Small intestine (tissue), 7 donors: ENCODE measurements at regions not wholly inside any gene's neighbourhood (a gene's known extent, or its start where the extent isn't known, plus 50 kb on each side); places are given as distances from the start of the nearest gene placed in this dataset.

Experiments
- DNase-seq, 2 donors: peaks; one replicate each; pipeline versions ENCODE4 v3.0.0 to v3.0.0-alpha.2; 2013
- FAIRE-seq: peaks from 2 replicates; lab custom pipeline; 2012; peaks lifted over from hg19 to GRCh38; lab: Jason Lieb, UNC
- H3K27ac ChIP-seq, 3 donors: one replicate each; pipeline ENCODE4 v1.5.1; 2013; ENCODE audit warnings: low read length in 2 of 3, mild to moderate bottlenecking in 2 of 3, control low read depth in 1 of 3, inconsistent platforms in 1 of 3, low read depth in 1 of 3, moderate library complexity in 1 of 3
- H3K27me3 ChIP-seq, 3 donors: one replicate each; pipeline ENCODE4 v1.6.1; 2013; ENCODE audit warnings: low read length in 3 of 3, inconsistent platforms in 1 of 3; ENCODE audit not compliant: control insufficient read depth in 3 of 3, insufficient read depth in 3 of 3
- H3K36me3 ChIP-seq, 3 donors: one replicate each; pipeline ENCODE4 v1.6.1; 2013; ENCODE audit warnings: low read length in 3 of 3, inconsistent platforms in 1 of 3, low read depth in 1 of 3, mild to moderate bottlenecking in 1 of 3, moderate library complexity in 1 of 3; ENCODE audit not compliant: control insufficient read depth in 3 of 3, insufficient read depth in 2 of 3
- H3K4me1 ChIP-seq, 3 donors: one replicate each; pipeline ENCODE4 v1.6.1; 2013; ENCODE audit warnings: low read length in 2 of 3, inconsistent platforms in 1 of 3, low read depth in 1 of 3, mild to moderate bottlenecking in 1 of 3, moderate library complexity in 1 of 3; ENCODE audit not compliant: control insufficient read depth in 3 of 3, insufficient read depth in 2 of 3
- H3K4me3 ChIP-seq, 3 donors: one replicate each; pipeline ENCODE4 v1.5.1; 2013; ENCODE audit warnings: low read length in 3 of 3, control low read depth in 1 of 3, inconsistent platforms in 1 of 3, low read depth in 1 of 3, mild to moderate bottlenecking in 1 of 3, moderate library complexity in 1 of 3
- H3K9me3 ChIP-seq, 2 donors: one replicate each; pipeline ENCODE4 v1.6.1; 2013; ENCODE audit warnings: low read depth in 1 of 2, low read length in 1 of 2; ENCODE audit not compliant: control insufficient read depth in 2 of 2, insufficient read depth in 1 of 2
- WGBS, 3 donors: extraction: QIAGEN DNeasy Blood & Tissue Kit; methylation state at CpG; one replicate each; pipeline ENCODE4 v1.1.7; 2013; 5-methylcytosine and 5-hydroxymethylcytosine counted together
- donor health status: healthy with polysubstance abuse.
- donor health status: control.
- donor health status: control.
- donor health status: Bipolar disorder and iron deficiency.
- donor health status: healthy.

DNA sequence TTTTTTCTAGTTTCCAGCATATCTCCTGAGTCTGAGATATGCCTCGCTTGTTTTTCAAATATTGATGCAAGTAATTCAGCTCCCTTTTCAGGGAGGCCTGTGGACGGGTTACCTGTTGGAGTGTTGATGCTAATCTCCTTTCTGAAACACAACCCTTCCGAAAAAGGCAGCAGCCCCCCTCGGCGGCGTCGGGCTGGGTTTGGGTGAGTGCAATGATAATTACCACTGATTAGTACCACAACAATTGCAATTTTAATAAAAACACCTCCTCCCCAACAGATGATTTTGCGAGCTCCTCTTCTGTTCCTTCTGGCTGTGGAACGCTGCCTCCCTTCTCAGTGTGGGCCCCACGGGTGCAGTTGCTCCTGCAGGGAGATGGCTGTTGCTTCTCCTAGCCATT is 66.3 kb downstream of the PTGR3 start:
- DNase-seq, result no peak
- Histone ChIP-seq H3K27ac (no peak overlapping the region), H3K36me3 (no peaks in the 10 kb centered on the region), H3K4me3 (no peak overlapping the region), H3K4me1 (no peaks in the 10 kb centered on the region), H3K9me3 (peaks cover 0 to 4% of the 10 kb centered on the region in 2 donors), H3K27me3 (no peaks in the 10 kb centered on the region)
- WGBS, 3 donors, result 34 to 72% (median 58%) methylated on average over 10 of the region's 10 CpGs
- FAIRE-seq, result no peak

GRCh38 chr18:75141734-75142133 is 67.2 kb downstream of the PTGR3 start:
- no peak overlapping the region for H3K27ac ChIP-seq
- H3K27me3 ChIP-seq, result no peaks in the 10 kb centered on the region
- H3K9me3 ChIP-seq, result peaks cover 0 to 4% of the 10 kb centered on the region in 2 donors
- H3K4me1 ChIP-seq, result no peaks in the 10 kb centered on the region
- 91 to 98% (median 95%) methylated on average over 11 to 13 of the region's 13 CpGs for WGBS, 3 donors
- no peak overlapping the region for H3K4me3 ChIP-seq
- no peaks in the 10 kb centered on the region for H3K36me3 ChIP-seq
- DNase-seq, result no peak
- no peak for FAIRE-seq

DNA sequence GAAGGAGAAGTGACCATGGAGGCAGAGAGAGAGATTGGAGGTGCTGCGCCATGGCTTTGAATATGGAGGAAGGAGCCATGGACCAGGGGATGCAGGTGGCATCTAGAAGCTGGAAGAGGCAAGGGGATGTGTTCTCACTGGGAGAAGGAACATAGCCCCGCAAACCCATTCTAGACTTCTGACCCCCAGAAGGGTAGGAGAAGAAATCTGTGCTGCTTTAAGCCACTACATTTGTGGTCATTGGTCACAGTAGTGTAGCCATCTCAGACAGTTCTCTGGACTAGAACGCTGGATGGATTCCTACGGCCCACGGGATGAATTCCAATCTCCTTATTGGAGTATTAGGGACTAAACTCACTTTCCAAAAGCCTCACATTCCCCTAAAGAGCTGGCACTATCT is 67.8 kb downstream of the PTGR3 start:
- Histone ChIP-seq H3K4me3 (no peak overlapping the region), H3K27me3 (no peaks in the 10 kb centered on the region), H3K4me1 (no peaks in the 10 kb centered on the region), H3K9me3 (peaks cover 0 to 4% of the 10 kb centered on the region in 2 donors), H3K27ac (no peak overlapping the region), H3K36me3 (no peaks in the 10 kb centered on the region)
- WGBS, 3 donors, result 91 to 96% (median 93%) methylated on average over 5 of the region's 5 CpGs
- no peak for FAIRE-seq
- DNase-seq, result no peak

GRCh38 chr18:75140296-75140695 is 68.6 kb downstream of the PTGR3 start:
- H3K4me3 ChIP-seq, result no peak overlapping the region
- FAIRE-seq (no peak), DNase-seq (no peak)
- H3K36me3 ChIP-seq, result no peaks in the 10 kb centered on the region
- H3K27me3 ChIP-seq, result no peaks in the 10 kb centered on the region
- no peaks in the 10 kb centered on the region for H3K4me1 ChIP-seq
- H3K27ac ChIP-seq, result no peak overlapping the region
- WGBS, 3 donors, result 76 to 82% (median 81%) methylated on average over 5 of the region's 5 CpGs
- H3K9me3 ChIP-seq, result peaks cover 0 to 4% of the 10 kb centered on the region in 2 donors

- no peak for FAIRE-seq
- Histone ChIP-seq H3K4me3 (no peak overlapping the region), H3K4me1 (no peaks in the 10 kb centered on the region), H3K9me3 (peaks cover 0 to 4% of the 10 kb centered on the region in 2 donors), H3K27me3 (no peaks in the 10 kb centered on the region), H3K27ac (no peak overlapping the region), H3K36me3 (no peaks in the 10 kb centered on the region)
- no peak for DNase-seq
- 85 to 90% (median 88%) methylated on average over 18 of the region's 18 CpGs for WGBS, 3 donors
These were observed 69.6 kb downstream of the PTGR3 start for GRCh38 chr18:75139226-75139911.

- H3K9me3 ChIP-seq, result peaks cover 0 to 3% of the 10 kb centered on the region in 2 donors
- H3K27me3 ChIP-seq, result no peaks in the 10 kb centered on the region
- DNase-seq (no peak), FAIRE-seq (no peak)
- WGBS, 3 donors, result 88 to 95% (median 94%) methylated on average over 11 of the region's 11 CpGs
- no peak overlapping the region for H3K27ac ChIP-seq
- no peaks in the 10 kb centered on the region for H3K36me3 ChIP-seq
- H3K4me3 ChIP-seq, result no peak overlapping the region
- H3K4me1 ChIP-seq, result no peaks in the 10 kb centered on the region
These were observed 71.5 kb downstream of the PTGR3 start for GRCh38 chr18:75137346-75137877.

DNA sequence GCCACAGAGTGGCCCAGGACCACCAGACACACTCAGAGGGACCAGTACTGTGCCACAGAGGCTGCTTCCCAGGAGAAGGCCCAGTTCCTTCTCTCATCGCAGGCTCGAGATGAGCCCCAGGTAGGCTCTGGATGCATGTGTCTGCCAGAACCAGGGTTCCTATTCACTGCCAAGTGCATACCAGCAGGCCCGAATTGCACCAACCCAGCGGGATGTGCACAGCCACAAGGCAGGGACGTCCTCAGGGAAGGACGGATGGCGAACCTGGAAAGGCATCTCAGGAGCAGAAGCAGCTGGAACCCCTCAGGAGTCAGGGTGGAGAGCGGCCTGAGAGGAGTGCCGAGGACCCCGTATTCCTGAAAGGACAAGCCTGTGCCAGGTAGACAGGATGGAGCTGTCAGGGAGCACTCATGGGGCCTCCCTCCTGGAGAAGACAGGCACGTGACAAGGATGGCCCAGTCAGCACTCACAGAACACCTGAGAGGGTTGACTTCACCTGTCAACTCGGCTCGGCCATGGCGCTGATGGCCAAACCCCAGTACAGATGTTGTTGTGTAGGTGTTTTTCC is 73.7 kb downstream of the PTGR3 start:
- no peaks in the 10 kb centered on the region for H3K36me3 ChIP-seq
- 94 to 99% (median 94%) methylated on average over 14 of the region's 14 CpGs for WGBS, 3 donors
- no peak overlapping the region for H3K27ac ChIP-seq
- no peaks in the 10 kb centered on the region for H3K4me1 ChIP-seq
- H3K9me3 ChIP-seq, result peaks cover 0 to 5% of the 10 kb centered on the region in 2 donors
- FAIRE-seq, result no peak
- H3K27me3 ChIP-seq, result no peaks in the 10 kb centered on the region
- H3K4me3 ChIP-seq, result no peak overlapping the region
- DNase-seq, result no peak

GRCh38 chr18:75134611-75134975 is 74.3 kb downstream of the PTGR3 start:
- Histone ChIP-seq H3K27ac (no peak overlapping the region), H3K4me1 (no peaks in the 10 kb centered on the region), H3K4me3 (no peak overlapping the region), H3K9me3 (peaks cover 0 to 5% of the 10 kb centered on the region in 2 donors), H3K36me3 (no peaks in the 10 kb centered on the region), H3K27me3 (no peaks in the 10 kb centered on the region)
- DNase-seq (no peak), FAIRE-seq (no peak)
- WGBS, 3 donors, result 90 to 95% (median 90%) methylated on average over 10 to 11 of the region's 11 CpGs
